Inflammatory macrophage (primary cell): ENCODE measurements at regions not wholly inside any gene's neighbourhood (a gene's known extent, or its start where the extent isn't known, plus 50 kb on each side); places are given as distances from the start of the nearest gene placed in this dataset.
"Not testable (repeated sequence)": the region's sequence is repeated elsewhere in the genome, so short reads cannot be mapped to it uniquely, and the experiment has no call there.

Experiments
- DNase-seq, 2 donors: peaks; one replicate each; pipeline ENCODE4 v3.0.0-alpha.2; 2020 to 2022

DNA sequence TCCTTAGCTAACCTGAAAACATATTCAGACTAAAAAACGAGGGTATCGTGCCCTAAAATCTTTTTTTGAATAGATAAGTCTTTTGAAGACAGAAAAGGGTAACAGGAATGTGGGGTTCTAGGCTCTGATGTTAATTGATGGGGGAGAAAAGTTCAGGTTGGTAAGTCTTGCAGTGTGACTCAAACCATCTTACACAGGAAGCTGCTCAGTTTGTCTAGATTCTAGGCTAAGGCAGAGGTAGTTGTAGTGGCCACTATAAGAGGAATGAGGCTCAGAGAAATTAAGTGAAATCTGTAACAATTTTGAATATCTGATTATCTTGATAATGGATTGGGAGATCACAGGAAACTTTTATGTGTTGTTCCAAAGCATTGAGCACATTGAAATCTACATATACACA is 267.9 kb downstream of the PDCD6IP start:
- DNase-seq: no peak

DNA sequence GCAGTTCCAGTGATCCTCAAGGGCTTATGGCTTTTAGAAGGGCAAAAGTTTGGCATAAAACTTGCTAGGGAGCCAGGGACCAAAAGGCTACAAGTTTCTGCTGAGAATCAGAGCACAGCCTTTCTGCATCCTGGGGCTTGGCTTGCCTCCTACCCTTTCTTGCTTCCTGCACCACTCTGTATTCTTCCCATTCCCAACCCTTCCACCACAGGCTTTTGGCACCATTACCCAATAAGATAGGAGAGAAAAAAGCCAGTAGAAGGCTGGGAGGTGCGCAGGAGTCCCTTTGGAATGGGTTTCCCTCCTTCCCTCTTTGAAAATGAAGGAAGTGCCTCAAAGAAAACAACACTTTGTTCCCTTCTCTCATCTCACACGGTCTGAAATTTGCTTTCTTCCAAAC is 268.6 kb downstream of the PDCD6IP start:
- DNase-seq: no peak

DNA sequence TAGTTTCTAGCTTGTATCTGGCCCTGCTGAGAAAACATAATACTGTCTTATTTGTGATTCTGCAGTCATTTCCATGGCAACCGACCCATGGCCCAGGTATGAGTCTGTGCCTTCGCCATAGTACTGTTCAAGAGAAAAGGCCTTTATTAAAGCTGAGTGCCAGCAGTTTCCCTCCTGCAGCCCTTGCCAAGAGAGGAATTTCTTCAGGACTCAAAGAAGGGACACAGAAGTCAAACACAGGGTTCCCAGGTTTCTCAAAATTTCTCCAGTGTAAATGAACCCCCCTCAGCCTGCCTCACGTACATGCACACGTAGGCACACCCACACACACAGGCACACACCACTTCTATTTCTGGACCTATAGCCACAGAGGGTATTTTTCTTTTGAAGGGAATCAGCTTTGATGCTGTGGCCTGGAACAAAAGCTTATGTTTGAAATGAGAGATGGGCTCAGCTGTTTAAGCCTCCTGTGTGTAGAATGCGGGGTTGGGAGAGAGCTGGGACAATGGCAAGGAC is 269.2 kb downstream of the PDCD6IP start:
- no peak for DNase-seq

DNA sequence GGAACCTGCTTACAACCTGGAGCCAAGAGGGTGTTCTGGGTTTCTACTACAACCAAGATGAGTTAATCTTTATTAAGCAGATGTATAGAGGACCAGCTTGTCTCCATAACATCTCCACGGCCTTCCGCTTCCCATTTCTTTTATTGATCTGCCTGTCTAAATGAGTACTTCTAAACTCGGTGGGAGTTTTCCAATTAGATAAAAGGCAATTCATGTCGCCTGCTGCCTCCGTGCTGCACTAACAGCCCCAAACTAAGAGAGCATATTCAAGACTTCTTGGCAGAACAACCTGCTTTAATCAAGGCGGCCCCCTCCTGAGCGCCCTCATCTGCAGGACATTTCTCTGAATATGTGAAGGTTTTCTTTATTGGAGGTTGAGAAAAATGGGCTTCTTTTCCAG is 270.1 kb downstream of the PDCD6IP start:
- no peak for DNase-seq

DNA sequence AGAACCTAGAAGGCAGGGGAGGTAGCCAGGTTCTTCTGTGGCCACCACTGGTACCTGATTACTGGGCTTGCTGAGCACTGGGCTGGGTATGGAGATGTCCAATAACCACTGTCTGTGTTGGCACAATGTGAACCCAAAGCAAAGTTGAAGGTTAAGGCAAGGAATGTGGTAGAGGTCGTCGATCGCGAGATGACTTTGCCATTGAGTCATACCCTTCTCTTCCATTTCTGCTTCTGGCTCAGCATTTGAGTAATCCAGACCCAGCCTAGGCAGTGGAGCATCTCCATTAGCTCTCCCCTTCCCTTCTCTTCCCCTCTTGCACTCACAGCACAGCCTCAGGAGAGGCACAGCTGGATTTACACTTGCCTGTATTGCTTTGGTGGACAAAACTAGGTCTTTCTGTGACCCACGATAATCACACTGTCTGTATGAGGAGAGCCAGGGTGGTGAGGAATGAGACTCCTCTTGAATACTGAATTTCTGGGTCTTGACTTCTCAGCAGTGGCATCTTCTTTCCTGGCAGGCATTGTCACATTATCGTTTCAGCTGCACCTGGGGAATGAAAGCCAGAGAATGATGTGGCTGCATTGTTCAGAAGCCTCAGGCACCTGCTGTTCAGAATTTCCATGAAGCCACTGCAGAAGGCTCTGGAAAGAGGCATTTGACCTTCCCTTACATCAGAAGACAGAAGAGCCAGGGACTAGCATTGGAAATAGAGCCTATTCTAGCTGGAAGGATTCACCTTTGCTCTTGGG is 272.6 kb downstream of the PDCD6IP start:
- DNase-seq: no peak

DNA sequence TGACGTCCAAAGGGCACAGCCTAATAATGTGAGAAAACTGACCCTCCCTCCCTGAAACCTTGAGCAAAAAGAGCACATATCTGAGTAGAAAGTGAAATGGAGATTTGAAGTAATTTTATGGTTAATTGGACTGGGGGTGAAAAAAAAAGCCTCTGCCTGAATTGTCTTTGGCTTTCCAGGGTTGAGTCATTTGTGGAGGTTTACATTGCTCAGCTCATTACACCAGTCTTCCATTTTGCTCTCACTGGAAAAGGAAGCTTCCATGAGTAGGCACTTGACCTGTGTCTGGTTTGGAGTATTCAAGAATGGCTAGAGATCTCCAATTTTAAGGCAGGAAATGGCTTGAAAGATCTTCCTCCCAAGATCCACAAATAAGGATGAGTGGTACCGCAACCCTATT is 273.9 kb downstream of the PDCD6IP start:
- no peak for DNase-seq

DNA sequence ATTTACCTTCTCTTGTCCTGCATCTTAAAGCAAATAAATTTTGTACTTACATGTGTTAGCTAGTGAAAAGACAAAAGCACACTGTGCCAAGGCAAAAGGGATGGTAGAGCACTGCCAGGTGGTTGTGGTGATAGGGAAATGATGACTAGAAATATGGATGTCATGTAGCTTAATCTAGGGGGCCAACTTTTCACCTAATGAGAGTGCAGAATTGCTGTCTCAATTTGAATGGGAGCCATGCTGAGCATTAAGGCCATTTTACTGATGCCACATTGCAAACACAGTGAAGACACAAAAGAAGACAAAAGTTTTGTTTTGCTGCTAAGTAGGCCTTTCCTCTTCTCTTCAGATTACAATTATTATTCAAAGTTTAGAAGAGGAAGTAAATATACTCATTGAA is 274.7 kb downstream of the PDCD6IP start:
- no peak for DNase-seq

DNA sequence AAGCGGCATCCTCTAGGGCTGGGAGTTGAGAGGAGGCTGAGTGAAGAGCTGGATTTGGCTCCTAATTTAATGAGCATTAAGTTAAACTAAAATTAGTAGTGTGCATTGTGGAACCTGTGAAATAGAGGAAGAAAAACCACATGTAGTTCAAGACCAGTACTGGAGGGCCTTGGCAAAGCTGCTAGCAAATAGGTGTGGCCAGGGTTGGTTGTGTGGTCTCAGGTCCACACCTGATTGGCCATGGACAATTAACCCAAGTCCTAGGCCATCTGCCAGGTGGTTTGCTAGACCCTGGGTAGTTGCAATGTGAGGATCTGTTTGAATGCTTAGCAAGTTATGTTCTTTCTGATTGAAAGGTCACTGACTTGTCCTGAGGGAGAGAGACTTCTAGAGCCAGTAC is 275.5 kb downstream of the PDCD6IP start:
- DNase-seq: no peak

DNA sequence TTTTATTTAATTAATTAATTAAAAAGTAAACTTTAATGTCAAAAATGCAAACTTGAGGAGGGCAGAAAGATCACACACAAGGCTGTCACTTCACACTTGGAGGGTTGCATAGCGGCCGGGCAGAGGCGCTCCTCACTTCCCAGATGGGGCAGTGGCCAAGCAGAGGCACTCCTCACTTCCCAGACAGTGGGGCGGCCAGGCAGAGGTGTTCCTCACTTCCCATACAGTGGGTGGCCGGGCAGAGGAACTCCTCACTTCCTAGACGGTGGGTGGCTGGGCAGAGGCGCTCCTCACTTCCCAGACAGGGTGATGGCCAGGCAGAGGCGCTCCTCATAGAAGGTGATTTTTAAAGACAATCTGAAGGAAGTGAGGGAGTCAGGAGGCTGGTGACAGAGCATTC is 277.5 kb downstream of the PDCD6IP start:
- DNase-seq: no peak

DNA sequence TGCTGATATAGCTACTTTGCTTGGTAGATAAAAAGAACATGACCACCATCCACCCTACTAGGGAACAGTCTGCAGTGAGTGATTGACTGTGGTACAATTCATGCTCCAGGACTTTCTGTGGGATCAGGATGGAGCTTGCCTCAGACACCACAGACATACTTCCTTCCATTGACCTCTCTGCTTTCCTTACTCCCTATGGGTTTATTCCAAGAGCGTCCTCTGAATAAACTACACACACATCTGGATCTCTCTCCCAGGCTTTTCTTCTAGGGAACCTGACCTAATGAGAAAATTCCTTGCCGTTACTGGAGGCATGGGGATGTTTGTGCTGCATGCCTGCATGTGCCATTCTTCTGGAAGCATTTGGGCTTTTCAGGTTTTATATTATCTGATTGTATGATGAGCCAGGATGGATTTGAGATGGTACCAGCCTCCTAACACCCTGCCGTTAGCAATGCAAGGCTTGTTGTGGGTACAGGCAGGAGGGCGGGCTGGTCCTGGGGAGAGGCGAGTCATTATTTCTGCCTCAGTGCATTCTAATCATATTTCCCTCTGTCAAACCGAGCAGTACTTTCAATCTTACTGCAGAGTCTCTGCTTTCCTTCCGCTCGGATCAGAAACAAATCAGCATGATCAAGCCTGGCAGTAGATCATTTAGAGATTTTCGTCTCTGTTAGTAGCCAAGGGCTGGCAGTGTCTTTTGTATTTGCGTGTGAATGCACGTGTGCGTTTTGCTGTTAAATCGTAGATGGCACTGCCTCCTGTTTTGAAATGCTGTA is 279.2 kb downstream of the PDCD6IP start:
- DNase-seq: no peak

DNA sequence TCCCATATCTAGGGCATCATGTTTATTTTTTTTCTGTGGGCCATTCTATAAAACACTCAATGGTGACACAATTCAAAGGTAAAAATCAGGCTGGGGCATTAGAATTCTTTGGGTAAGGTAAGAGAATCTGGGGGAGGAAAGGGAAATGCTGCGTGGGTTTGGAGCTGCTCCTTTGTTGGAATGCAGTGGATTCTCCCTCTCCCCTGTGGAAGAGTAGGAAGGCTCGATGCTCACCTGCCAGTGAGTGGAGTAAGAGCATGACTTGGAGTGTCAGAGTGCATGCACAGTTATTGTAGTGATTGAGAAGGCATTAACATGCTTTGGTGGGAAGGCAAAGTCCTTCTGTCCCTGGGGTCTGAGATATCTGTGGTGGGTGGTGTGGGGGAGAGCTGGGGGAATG is 280.0 kb downstream of the PDCD6IP start:
- DNase-seq: no peak

DNA sequence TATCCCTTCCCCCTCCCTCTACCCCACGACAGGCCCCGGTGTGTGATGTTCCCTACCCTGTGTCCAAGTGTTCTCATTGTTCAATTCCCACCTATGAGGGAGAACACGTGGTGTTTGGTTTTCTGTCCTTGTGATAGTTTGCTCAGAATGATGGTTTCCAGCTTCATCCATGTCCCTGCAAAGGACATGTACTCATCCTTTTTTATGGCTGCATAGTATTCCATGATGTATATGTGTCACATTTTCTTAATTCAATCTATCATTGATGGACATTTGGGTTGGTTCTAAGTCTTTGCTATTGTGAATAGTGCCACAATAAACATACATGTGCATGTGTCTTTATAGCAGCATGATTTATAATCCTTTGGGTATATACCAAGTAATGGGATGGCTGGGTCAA is 281.4 kb downstream of the PDCD6IP start:
- DNase-seq: not testable (repeated sequence)

DNA sequence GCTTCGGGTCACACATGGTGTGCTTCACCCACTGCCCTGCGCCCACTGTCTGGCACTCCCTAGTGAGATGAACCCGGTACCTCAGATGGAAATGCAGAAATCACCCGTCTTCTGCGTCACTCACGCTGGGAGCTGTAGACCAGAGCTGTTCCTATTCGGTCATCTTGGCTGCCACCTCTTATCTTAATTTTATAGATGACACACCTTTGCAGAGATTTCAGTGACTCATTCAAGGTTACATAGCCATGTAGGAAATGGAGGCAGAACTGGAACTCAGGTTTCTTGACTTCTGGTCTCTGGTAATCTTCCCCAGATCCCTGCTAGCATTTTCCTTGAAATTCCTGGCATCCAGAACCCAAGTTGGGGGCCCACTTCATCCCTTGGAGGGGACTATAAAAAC is 291.9 kb downstream of the PDCD6IP start:
- not testable (repeated sequence) for DNase-seq

DNA sequence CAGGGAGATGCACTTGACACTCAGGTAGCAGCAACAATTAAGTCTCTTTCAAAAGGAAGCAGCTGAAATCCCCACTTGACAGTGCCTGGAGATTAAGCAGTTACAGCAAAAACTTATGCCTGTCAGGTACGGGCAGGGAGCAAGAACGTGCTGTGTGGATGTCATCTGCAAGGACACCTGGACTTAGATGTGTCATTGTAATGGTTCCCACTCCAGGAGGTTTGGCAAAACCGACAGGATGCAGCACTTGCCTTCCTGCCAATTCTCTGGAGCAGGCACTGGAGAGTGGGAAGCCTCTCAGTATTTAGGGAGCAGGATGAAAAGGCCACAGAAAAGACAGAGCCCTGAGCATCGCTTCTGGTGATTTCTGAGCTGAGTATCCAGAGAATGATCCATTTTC is 292.4 kb downstream of the PDCD6IP start:
- no peak for DNase-seq

DNA sequence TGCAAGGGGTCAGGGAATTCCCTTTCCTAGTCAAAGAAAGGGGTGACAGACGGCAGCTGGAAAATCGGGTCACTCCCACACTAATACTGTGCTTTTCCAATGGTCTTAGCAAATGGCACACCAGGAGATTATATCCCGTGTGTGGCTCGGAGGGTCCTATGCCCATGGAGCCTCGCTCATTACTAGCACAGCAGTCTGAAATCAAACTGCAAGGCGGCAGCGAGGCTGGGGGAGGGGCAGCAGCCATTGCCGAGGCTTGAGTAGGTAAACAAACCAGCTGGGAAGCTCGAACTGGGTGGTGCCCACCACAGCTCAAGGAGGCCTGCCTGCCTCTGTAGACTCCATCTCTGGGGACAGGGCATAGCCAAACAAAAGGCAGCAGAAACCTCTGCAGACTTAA is 295.9 kb downstream of the PDCD6IP start:
- not testable (repeated sequence) for DNase-seq

DNA sequence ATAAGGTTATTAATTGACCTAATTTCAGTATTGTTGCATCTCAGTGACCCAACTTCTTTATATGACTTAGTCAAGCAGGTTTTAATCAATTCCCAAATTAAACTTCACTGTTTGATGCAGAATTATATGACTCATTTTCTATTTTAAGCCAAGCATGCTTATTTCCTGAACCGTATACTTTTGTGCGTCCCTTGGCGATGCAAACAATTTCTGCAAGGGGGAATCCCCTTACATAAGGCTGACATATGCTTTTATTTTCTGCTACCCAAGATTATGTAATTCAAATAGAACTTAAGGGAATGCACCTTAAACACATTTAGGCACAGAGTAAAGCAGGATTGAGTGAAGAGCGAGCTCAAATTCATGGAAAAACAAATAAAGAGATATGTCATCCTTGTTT is 303.9 kb downstream of the PDCD6IP start:
- no peak for DNase-seq

DNA sequence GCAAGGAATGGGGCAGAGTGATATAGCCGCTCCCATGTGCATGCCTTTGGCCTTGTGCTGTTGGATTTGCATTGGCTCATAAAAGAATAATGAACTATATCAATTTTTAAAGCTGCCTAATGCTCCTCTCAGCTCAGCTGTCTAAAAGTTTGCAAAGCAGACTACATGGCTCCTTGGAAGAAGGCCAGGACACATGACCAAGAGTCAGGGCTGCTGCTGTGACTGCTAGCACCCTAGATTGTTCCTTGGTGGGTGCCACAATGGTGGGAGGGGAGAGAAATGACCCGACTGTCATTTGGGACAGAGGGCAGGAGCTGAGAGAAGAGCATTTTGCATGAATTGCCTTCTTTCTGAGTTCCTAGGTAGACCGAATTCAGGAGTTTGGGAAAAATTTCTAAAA is 307.9 kb downstream of the PDCD6IP start:
- DNase-seq: no peak

DNA sequence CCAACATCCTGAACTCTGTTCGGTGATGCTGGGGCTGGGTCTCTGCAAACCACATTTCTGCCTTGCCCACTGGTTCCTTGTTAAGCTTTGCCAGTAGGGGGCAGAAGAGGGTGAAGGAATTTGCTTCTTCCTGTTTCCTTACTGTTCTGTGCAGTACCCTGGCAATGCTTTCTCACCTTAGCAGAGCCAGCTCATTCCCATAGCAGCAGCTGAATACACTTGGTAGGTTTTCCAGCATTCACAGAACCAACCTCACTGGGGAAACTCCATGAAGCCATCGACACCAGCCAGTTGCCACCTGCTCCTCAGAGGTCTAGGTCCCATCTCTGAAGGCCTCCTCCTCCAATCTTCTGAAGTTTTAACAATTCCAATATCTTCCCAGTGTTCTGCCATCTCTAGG is 308.4 kb downstream of the PDCD6IP start:
- peak; percentile 44 to 58 for DNase-seq

DNA sequence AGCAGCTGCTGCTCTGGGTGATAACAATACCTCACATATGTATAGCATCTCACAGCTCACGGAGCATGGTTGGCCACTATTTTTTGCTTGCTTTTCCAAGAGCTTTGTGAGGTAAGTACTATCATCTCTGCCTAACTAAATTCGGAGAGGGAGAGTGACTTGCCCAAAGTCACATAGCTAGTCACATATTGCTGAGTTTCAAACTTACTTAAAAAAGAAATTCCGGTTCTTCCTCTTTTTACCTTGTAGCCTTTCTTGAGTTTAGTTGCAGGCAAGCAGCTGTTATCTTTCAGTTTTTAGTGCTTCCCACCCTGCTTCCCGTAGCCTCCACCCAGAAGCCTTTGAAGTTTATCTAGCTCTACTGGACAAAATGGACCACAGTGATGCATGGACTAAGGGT is 309.2 kb downstream of the PDCD6IP start:
- no peak for DNase-seq

DNA sequence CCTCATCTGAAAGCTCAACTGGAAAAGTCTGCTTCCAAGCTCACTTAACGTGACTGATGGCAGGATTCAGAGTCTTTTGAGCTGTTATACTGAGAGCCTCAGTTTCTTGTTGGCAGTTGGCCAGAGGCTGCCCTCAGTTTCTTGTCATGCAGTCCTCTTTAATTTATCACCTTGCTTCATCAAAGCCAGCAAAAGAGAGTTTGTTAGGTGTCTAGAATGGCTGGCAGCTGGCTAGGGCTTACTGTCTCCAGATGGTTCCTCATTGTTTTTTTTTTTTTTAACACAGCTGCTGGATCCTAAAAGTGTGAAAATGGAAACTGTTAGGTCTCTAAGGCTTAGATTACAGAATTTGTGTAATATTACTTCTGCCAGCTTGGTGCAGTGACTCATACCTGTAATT is 310.6 kb downstream of the PDCD6IP start:
- DNase-seq: no peak

DNA sequence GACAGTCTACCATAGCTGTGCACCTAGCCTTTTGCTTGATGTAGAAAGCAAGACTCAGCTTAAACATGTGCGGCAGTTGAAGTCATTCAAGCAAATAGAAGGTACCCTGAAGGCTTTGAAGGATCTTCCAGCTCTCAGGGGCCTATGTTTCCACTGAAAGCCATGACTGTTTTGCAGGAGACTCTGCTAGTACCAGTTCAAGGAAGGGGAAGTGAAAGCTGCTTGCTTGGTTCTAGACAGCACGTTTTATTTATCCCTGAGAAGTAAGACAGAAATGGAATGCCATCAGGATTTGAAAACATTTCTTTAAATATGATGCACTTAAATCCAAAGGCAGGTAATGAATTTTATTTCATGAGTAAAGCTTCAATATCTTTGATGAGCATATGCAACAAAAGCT is 311.4 kb downstream of the PDCD6IP start:
- peak; percentile 15 to 18 for DNase-seq

DNA sequence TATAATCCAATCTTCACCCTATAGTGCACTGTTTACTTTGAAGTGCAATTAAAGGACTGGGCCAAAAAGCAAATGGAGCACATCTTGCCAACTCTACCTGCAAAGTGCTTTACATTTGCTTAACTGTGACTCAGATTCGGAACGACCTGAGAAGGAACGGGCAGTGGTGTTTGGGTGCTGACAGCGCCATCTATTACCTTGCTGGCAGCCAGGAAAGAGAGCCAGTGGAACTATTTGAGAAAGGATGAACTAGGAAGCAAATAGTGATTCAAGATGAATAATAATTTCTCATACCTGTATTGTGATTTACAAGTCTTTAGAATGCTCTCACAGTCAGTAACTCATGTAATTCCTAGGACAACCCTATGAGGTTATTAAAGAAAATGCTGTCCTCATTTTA is 312.9 kb downstream of the PDCD6IP start:
- no peak for DNase-seq

DNA sequence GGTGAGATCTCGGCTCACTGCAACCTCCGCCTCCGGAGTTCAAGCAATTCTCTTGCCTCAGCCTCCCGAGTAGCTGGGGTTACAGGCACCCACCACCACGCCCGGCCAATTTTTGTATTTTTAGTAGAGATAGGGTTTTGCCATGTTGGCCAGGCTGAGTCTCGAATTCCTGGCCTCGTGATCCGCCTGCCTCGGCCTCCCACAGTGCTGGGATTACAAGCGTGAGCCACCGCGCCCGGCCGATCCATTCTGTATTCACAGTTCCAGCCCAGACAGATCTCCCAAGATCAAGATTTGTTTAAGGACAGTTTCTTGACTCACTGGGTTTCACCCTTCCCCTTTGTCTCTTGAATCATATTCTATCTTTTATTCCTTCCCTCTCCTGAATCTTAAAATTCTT is 313.8 kb downstream of the PDCD6IP start:
- not testable (repeated sequence) for DNase-seq

DNA sequence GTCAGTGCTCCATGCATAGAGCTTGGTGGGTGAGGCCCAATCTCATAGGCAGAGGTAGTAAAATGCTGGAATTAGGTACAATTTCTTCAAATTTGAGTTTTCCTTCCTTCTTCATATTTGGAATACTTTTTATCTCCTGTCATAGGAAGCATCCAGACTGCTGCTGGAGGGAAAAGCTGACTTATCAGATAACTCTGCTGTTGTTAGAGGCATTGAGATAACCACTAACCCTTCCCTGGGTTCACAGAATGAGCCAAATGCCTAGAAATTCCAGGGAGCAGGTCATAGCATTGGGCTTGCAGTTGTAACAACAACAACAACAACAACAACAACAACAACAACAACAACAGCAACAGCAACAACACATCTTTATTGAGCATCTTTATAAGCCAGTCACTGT is 332.7 kb downstream of the PDCD6IP start:
- DNase-seq: no peak
